ENCODE measurements at regions not wholly inside any gene's neighbourhood (a gene's known extent, or its start where the extent isn't known, plus 50 kb on each side); places are given as distances from the start of the nearest gene placed in this dataset.
A peak's percentile ranks its signal among the peaks of the same experiment; 100 is the strongest.

GRCh38 chr7:3244241-3244814 lies 56.7 kb upstream of the SDK1 start:
- H3K4me3 Mint-ChIP-seq (ENCODE audit: low read depth): no peak overlapping the region
- TF ChIP-seq CTCF (IDR thresholded peaks at IDR 0.05; ENCODE audit: unreplicated experiment): no peak
- peaks cover 27% of the 10 kb centered on the region for H3K4me1 Mint-ChIP-seq (ENCODE audit: low read depth)
- no peak for DNase-seq (ENCODE audit: low spot score, unreplicated experiment)
- peaks cover 4% of the 10 kb centered on the region for H3K36me3 Mint-ChIP-seq (ENCODE audit: insufficient read depth)
- H3K9me3 Mint-ChIP-seq (ENCODE audit: low read depth): peaks cover 8% of the 10 kb centered on the region
- peaks cover 7% of the 10 kb centered on the region for H3K27me3 Mint-ChIP-seq
- H3K27ac Mint-ChIP-seq: peak overlapping the region; percentile 68

GRCh38 chr7:3245077-3245476 lies 56.0 kb upstream of the SDK1 start:
- peaks cover 27% of the 10 kb centered on the region for H3K4me1 Mint-ChIP-seq (ENCODE audit: low read depth)
- DNase-seq (ENCODE audit: low spot score, unreplicated experiment): no peak
- peaks cover 8% of the 10 kb centered on the region for H3K9me3 Mint-ChIP-seq (ENCODE audit: low read depth)
- H3K36me3 Mint-ChIP-seq (ENCODE audit: insufficient read depth): peaks cover 4% of the 10 kb centered on the region
- TF ChIP-seq CTCF (IDR thresholded peaks at IDR 0.05; ENCODE audit: unreplicated experiment): no peak
- H3K27me3 Mint-ChIP-seq: peaks cover 7% of the 10 kb centered on the region
- no peak overlapping the region for H3K4me3 Mint-ChIP-seq (ENCODE audit: low read depth)
- peak overlapping the region; percentile 30 for H3K27ac Mint-ChIP-seq

- H3K36me3 Mint-ChIP-seq (ENCODE audit: insufficient read depth): peaks cover 4% of the 10 kb centered on the region
- peaks cover 28% of the 10 kb centered on the region for H3K4me1 Mint-ChIP-seq (ENCODE audit: low read depth)
- no peak for DNase-seq (ENCODE audit: low spot score, unreplicated experiment)
- peaks cover 7% of the 10 kb centered on the region for H3K27me3 Mint-ChIP-seq
- no peak overlapping the region for H3K4me3 Mint-ChIP-seq (ENCODE audit: low read depth)
- H3K27ac Mint-ChIP-seq: no peak overlapping the region
- H3K9me3 Mint-ChIP-seq (ENCODE audit: low read depth): peaks cover 8% of the 10 kb centered on the region
- TF ChIP-seq CTCF (IDR thresholded peaks at IDR 0.05; ENCODE audit: unreplicated experiment): no peak
These were observed 55.3 kb upstream of the SDK1 start for GRCh38 chr7:3245721-3246120.

GRCh38 chr7:3246127-3246526 lies 54.9 kb upstream of the SDK1 start:
- Mint-ChIP-seq H3K27ac (no peak overlapping the region), H3K4me3 (ENCODE audit: low read depth) (no peak overlapping the region), H3K27me3 (peaks cover 7% of the 10 kb centered on the region), H3K4me1 (ENCODE audit: low read depth) (peaks cover 29% of the 10 kb centered on the region), H3K9me3 (ENCODE audit: low read depth) (peaks cover 8% of the 10 kb centered on the region), H3K36me3 (ENCODE audit: insufficient read depth) (peaks cover 4% of the 10 kb centered on the region)
- no peak for TF ChIP-seq CTCF (IDR thresholded peaks at IDR 0.05; ENCODE audit: unreplicated experiment)
- DNase-seq (ENCODE audit: low spot score, unreplicated experiment): no peak

- peaks cover 4% of the 10 kb centered on the region for H3K36me3 Mint-ChIP-seq (ENCODE audit: insufficient read depth)
- no peak overlapping the region for H3K4me3 Mint-ChIP-seq (ENCODE audit: low read depth)
- peaks cover 29% of the 10 kb centered on the region for H3K4me1 Mint-ChIP-seq (ENCODE audit: low read depth)
- no peak for DNase-seq (ENCODE audit: low spot score, unreplicated experiment)
- peaks cover 7% of the 10 kb centered on the region for H3K27me3 Mint-ChIP-seq
- no peak overlapping the region for H3K27ac Mint-ChIP-seq
- peaks cover 8% of the 10 kb centered on the region for H3K9me3 Mint-ChIP-seq (ENCODE audit: low read depth)
- no peak for TF ChIP-seq CTCF (IDR thresholded peaks at IDR 0.05; ENCODE audit: unreplicated experiment)
These were observed 54.4 kb upstream of the SDK1 start for GRCh38 chr7:3246651-3247050.
